Smooth muscle cell (in vitro differentiated cells): ENCODE measurements at regions not wholly inside any gene's neighbourhood (a gene's known extent, or its start where the extent isn't known, plus 50 kb on each side); places are given as distances from the start of the nearest gene placed in this dataset.

ENCODE experiments used
- DNase-seq: peaks from one replicate; lab custom pipeline; 2025; ENCODE audit not compliant: unreplicated experiment; lab: John Stamatoyannopoulos, UW
- H2AFZ ChIP-seq: fragments of 200-600 bp; sonication (generic); 2 replicates; pipeline ENCODE4 v1.6.0; 2016; ENCODE audit warnings: antibody characterized with exemption, low read depth, mild to moderate bottlenecking
- H3F3A ChIP-seq: fragments of 200-600 bp; sonication (generic); 2 replicates; pipeline ENCODE4 v1.6.0; 2017; ENCODE audit warnings: antibody characterized with exemption, low read depth
- H3K27ac ChIP-seq: fragments of 200-600 bp; sonication (generic); 2 replicates; pipeline ENCODE4 v1.5.1; 2016; ENCODE audit warnings: low read depth, mild to moderate bottlenecking
- H3K27me3 ChIP-seq: fragments of 200-600 bp; sonication (generic); 2 replicates; pipeline ENCODE4 v1.6.1; 2016; ENCODE audit warnings: low read depth, mild to moderate bottlenecking
- H3K36me3 ChIP-seq: fragments of 200-600 bp; sonication (generic); 2 replicates; pipeline ENCODE4 v1.5.1; 2016; ENCODE audit warnings: low read depth
- H3K4me1 ChIP-seq: fragments of 200-600 bp; sonication (generic); 2 replicates; pipeline ENCODE4 v1.5.1; 2016; ENCODE audit warnings: low read depth
- H3K4me2 ChIP-seq: fragments of 200-600 bp; sonication (generic); 2 replicates; pipeline ENCODE4 v1.6.0; 2016; ENCODE audit warnings: mild to moderate bottlenecking
- H3K4me3 ChIP-seq: fragments of 200-600 bp; sonication (generic); 2 replicates; pipeline ENCODE4 v1.5.1; 2016; ENCODE audit warnings: mild to moderate bottlenecking
- H3K79me2 ChIP-seq: fragments of 200-600 bp; sonication (generic); 2 replicates; pipeline ENCODE4 v1.6.0; 2016; ENCODE audit warnings: low read depth, mild to moderate bottlenecking
- H3K9ac ChIP-seq: fragments of 200-600 bp; sonication (generic); 2 replicates; pipeline ENCODE4 v1.6.0; 2016; ENCODE audit warnings: low read depth
- H3K9me3 ChIP-seq: fragments of 200-600 bp; sonication (generic); replicated peaks from 2 replicates; pipeline ENCODE4 v1.5.1; 2016; ENCODE audit warnings: low read depth
- H4K20me1 ChIP-seq: fragments of 200-600 bp; sonication (generic); 2 replicates; pipeline ENCODE4 v1.6.0; 2016; ENCODE audit warnings: low read depth
- CTCF ChIP-seq: fragments of 200-600 bp; sonication (generic); IDR thresholded peaks from 2 replicates; pipeline ENCODE4 v1.5.1; 2017; ENCODE audit warnings: borderline replicate concordance, mild to moderate bottlenecking, antibody characterized with exemption; ENCODE audit not compliant: insufficient read depth, poor library complexity, severe bottlenecking
- WGBS: methylation state at CpG from one replicate; pipeline ENCODE4 v1.1.7; 2016; ENCODE audit warnings: low lambda C conversion rate; 5-methylcytosine and 5-hydroxymethylcytosine counted together

- Histone ChIP-seq H3K36me3 (no peaks in the 10 kb centered on the region), H3K27me3 (peaks cover 10% of the 10 kb centered on the region), H2AFZ (no peak overlapping the region), H3K4me3 (no peak overlapping the region), H3K27ac (no peak overlapping the region), H3K79me2 (no peaks in the 10 kb centered on the region), H3F3A (no peaks in the 10 kb centered on the region), H3K4me2 (no peak overlapping the region), H4K20me1 (no peaks in the 10 kb centered on the region), H3K4me1 (no peaks in the 10 kb centered on the region), H3K9me3 (no peaks in the 10 kb centered on the region), H3K9ac (no peak overlapping the region)
- WGBS, result 77% methylated on average over 1 of the region's 1 CpG
- TF ChIP-seq CTCF, result no peak
- DNase-seq, result no peak
These were observed 115.5 kb upstream of the PAXBP1 start for GRCh38 chr21:32887026-32887425.

DNA sequence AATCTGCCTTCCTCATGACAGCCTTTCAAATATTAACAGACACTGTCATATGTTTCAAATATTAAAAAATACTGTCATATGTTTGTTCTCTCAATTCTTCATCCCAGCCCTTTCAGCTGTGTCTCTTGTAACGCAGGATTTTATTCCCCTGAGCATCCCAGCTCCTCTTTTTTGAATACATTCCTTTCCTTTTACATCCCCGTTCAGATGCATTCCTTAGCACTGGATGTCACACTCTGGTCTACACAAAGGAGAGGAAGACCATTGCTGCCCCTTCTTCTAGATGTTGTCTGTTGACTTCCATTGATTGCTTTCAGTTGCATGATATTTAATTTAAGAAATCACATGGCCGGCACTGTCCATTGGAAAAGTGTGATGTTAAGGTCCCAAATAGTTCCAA is 117.4 kb upstream of the PAXBP1 start:
- DNase-seq, result no peak
- Histone ChIP-seq H3F3A (no peaks in the 10 kb centered on the region), H3K79me2 (no peaks in the 10 kb centered on the region), H4K20me1 (no peaks in the 10 kb centered on the region), H3K27me3 (peaks cover 10% of the 10 kb centered on the region), H3K9me3 (no peaks in the 10 kb centered on the region), H3K4me1 (no peaks in the 10 kb centered on the region), H3K36me3 (no peaks in the 10 kb centered on the region), H3K4me3 (no peak overlapping the region), H2AFZ (no peak overlapping the region), H3K9ac (no peak overlapping the region), H3K27ac (no peak overlapping the region), H3K4me2 (no peak overlapping the region)
- no peak for TF ChIP-seq CTCF
- WGBS, result 53% methylated on average over 3 of the region's 3 CpGs

GRCh38 chr21:32889596-32889995 is 118.0 kb upstream of the PAXBP1 start:
- DNase-seq, result no peak
- Histone ChIP-seq H3K4me3 (no peak overlapping the region), H3K9ac (no peak overlapping the region), H4K20me1 (no peaks in the 10 kb centered on the region), H2AFZ (no peak overlapping the region), H3K79me2 (no peaks in the 10 kb centered on the region), H3K4me1 (no peaks in the 10 kb centered on the region), H3K36me3 (no peaks in the 10 kb centered on the region), H3K9me3 (no peaks in the 10 kb centered on the region), H3K27me3 (peaks cover 10% of the 10 kb centered on the region), H3F3A (no peaks in the 10 kb centered on the region), H3K27ac (no peak overlapping the region), H3K4me2 (no peak overlapping the region)
- WGBS, result 86% methylated on average over 3 of the region's 3 CpGs
- TF ChIP-seq CTCF, result no peak

- TF ChIP-seq CTCF, result no peak
These were observed 122.8 kb upstream of the PAXBP1 start for GRCh38 chr21:32894321-32894720.

More at GRCh38 chr21:32894321-32894720, 122.8 kb upstream of the PAXBP1 start:
- H3K9me3 ChIP-seq, result no peaks in the 10 kb centered on the region
- H2AFZ ChIP-seq, result no peak overlapping the region
- H3F3A ChIP-seq, result no peaks in the 10 kb centered on the region
- H4K20me1 ChIP-seq, result no peaks in the 10 kb centered on the region
- no peaks in the 10 kb centered on the region for H3K4me1 ChIP-seq
- no peaks in the 10 kb centered on the region for H3K36me3 ChIP-seq
- H3K9ac ChIP-seq, result no peak overlapping the region
- no peak overlapping the region for H3K4me3 ChIP-seq
- no peak overlapping the region for H3K27ac ChIP-seq
- H3K4me2 ChIP-seq, result no peak overlapping the region
- H3K79me2 ChIP-seq, result no peaks in the 10 kb centered on the region
- H3K27me3 ChIP-seq, result peaks cover 30% of the 10 kb centered on the region
- no peak for DNase-seq
